BLaER1 (cell line): ENCODE measurements at regions not wholly inside any gene's neighbourhood (a gene's known extent, or its start where the extent isn't known, plus 50 kb on each side); places are given as distances from the start of the nearest gene placed in this dataset.

Experiments
- H3K27ac ChIP-seq: shearing (Covaris generic); formaldehyde crosslinking; 2 replicates; pipeline ENCODE4 v1.8.1; 2022
- H3K27me3 ChIP-seq: shearing (Covaris generic); formaldehyde crosslinking; 2 replicates; pipeline ENCODE4 v1.8.1; 2022
- H3K36me3 ChIP-seq: shearing (Covaris generic); formaldehyde crosslinking; 2 replicates; pipeline ENCODE4 v1.8.1; 2022
- H3K4me1 ChIP-seq: shearing (Covaris generic); formaldehyde crosslinking; 2 replicates; pipeline ENCODE4 v1.8.1; 2022
- H3K4me2 ChIP-seq: shearing (Covaris generic); formaldehyde crosslinking; 2 replicates; pipeline ENCODE4 v1.8.1; 2022
- H3K4me3 ChIP-seq: shearing (Covaris generic); formaldehyde crosslinking; 2 replicates; pipeline ENCODE4 v1.8.1; 2022
- H3K9ac ChIP-seq: shearing (Covaris generic); formaldehyde crosslinking; 2 replicates; pipeline ENCODE4 v1.8.1; 2022
- H3K9me3 ChIP-seq: shearing (Covaris generic); formaldehyde crosslinking; 2 replicates; pipeline ENCODE4 v1.8.1; 2022
- H4K20me1 ChIP-seq: shearing (Covaris generic); formaldehyde crosslinking; 2 replicates; pipeline ENCODE4 v1.8.1; 2022
- Cebpa-rat ChIP-seq: shearing (Covaris generic); IDR thresholded peaks from 2 replicates; pipeline ENCODE4 v1.8.1; 2022

DNA sequence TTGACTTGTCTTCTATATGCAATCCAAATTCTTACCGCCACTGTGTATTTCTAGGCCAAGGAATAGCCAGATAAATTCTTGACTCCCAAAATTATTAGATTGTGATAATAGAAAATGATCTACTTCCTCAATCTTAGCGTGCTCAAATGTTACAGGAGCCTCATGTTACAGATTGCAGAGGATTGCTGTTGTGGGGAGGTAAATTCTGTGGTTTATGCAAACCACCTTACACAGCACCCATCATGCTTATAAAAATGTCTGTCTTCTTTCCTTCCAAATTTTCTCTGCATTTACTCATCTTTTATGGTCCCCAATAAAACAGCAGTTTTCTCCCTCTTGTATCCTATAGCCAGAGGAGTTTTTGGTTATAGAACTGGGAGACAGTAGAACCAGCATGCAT lies 420.2 kb upstream of the ROBO1 start:
- TF ChIP-seq Cebpa-rat, result no peak
- H3K27ac ChIP-seq, result no peak overlapping the region
- no peak overlapping the region for H3K9ac ChIP-seq
- no peaks in the 10 kb centered on the region for H3K4me1 ChIP-seq
- H3K9me3 ChIP-seq, result no peaks in the 10 kb centered on the region
- H4K20me1 ChIP-seq, result no peaks in the 10 kb centered on the region
- no peak overlapping the region for H3K4me3 ChIP-seq
- no peaks in the 10 kb centered on the region for H3K27me3 ChIP-seq
- no peak overlapping the region for H3K4me2 ChIP-seq
- H3K36me3 ChIP-seq, result no peaks in the 10 kb centered on the region

DNA sequence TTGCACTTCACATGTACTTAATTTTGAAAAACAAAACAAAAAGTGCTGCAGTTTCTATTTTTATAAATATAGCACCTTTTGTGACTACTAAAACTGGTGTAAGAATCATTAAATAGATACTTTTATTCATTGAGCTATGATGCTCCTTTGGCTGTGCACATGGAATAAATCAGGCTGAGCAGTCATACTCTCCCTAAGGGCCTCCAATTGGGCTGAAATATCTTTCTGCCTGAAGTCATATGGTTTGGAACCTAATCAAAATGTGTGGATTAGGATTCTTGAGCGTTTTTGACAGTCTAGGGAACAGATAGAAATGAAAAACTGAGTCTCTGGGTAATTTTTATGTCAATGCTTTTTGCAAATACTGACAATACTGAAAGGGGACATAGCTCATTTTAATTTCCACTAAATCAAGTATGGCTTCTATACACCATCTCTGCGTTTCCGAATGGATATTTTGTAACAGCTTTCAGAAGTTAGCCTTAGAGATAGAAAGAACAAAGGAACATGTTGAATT lies 392.2 kb upstream of the ROBO1 start:
- H3K9ac ChIP-seq, result no peak overlapping the region
- no peaks in the 10 kb centered on the region for H3K36me3 ChIP-seq
- TF ChIP-seq Cebpa-rat, result no peak
- H3K9me3 ChIP-seq, result no peaks in the 10 kb centered on the region
- H3K4me2 ChIP-seq, result no peak overlapping the region
- no peaks in the 10 kb centered on the region for H4K20me1 ChIP-seq
- H3K27ac ChIP-seq, result no peak overlapping the region
- H3K4me1 ChIP-seq, result no peaks in the 10 kb centered on the region
- H3K27me3 ChIP-seq, result no peaks in the 10 kb centered on the region
- no peak overlapping the region for H3K4me3 ChIP-seq

DNA sequence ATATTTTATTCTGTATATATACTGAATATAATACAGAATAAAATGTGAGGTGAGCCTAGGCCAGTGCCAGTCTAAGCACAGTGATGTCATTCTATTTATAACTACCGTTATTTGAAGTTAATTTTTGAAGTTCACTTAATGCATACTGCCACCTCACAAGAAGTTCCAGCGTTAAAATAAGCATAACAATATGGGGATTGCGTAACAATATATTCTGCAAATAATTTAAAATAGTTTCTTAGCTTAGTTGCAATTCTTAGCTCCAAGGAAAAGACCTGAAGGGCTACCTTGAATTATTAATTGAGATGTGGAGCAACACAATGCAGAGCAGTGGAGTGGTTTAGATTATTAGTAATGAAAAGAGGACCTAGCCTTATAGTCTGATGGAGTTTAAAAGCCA lies 390.5 kb upstream of the ROBO1 start:
- H4K20me1 ChIP-seq, result no peaks in the 10 kb centered on the region
- H3K27ac ChIP-seq, result no peak overlapping the region
- no peak overlapping the region for H3K9ac ChIP-seq
- no peaks in the 10 kb centered on the region for H3K27me3 ChIP-seq
- H3K4me2 ChIP-seq, result no peak overlapping the region
- no peaks in the 10 kb centered on the region for H3K4me1 ChIP-seq
- TF ChIP-seq Cebpa-rat, result peak; percentile 65; the same call in 1 of the 2 replicates
- no peaks in the 10 kb centered on the region for H3K9me3 ChIP-seq
- no peaks in the 10 kb centered on the region for H3K36me3 ChIP-seq
- no peak overlapping the region for H3K4me3 ChIP-seq

DNA sequence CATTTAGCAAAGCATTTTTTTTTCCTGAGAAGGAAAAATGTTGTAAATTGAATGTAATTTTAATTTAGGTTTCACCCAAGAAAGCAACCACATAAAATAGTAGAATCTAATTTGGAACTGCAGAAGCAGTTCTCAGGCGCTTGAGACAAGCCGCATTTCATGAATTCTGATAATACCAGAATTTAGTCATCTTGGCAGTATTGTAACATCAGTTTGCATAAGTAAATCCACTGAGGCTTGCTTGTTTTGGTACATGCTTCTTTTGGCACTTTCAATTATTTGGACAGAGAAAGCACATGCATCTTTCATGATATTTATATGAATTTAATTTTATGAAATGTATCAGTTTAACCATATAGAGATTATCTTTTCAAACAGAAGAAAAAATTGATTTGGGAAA lies 389.7 kb upstream of the ROBO1 start:
- Histone ChIP-seq H3K9me3 (no peaks in the 10 kb centered on the region), H3K4me3 (no peak overlapping the region), H4K20me1 (no peaks in the 10 kb centered on the region), H3K36me3 (no peaks in the 10 kb centered on the region), H3K27me3 (no peaks in the 10 kb centered on the region), H3K9ac (no peak overlapping the region), H3K4me2 (no peak overlapping the region), H3K4me1 (no peaks in the 10 kb centered on the region), H3K27ac (no peak overlapping the region)
- TF ChIP-seq Cebpa-rat, result no peak

DNA sequence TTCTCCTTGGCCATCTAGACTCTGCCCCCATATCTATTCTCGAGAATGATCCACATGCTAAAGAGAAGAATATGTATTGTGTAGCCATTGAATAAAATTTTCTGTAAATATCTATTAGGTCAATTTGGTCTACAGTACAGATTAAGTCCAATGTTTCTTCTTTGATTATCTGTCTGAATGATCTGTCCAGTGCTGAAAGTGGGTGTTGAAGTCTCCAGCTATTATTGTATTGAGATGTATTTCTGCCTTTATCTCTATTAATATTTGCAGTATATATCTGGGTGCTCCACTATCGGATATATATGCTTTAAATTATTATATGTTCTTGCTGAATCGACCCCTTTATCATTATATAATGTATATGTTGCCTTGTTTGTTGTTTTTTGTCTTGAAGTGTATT lies 384.9 kb upstream of the ROBO1 start:
- no peaks in the 10 kb centered on the region for H4K20me1 ChIP-seq
- H3K36me3 ChIP-seq, result no peaks in the 10 kb centered on the region
- H3K4me2 ChIP-seq, result no peak overlapping the region
- H3K4me1 ChIP-seq, result no peaks in the 10 kb centered on the region
- TF ChIP-seq Cebpa-rat, result no peak
- no peak overlapping the region for H3K9ac ChIP-seq
- H3K9me3 ChIP-seq, result no peaks in the 10 kb centered on the region
- no peak overlapping the region for H3K27ac ChIP-seq
- no peak overlapping the region for H3K4me3 ChIP-seq
- H3K27me3 ChIP-seq, result no peaks in the 10 kb centered on the region

DNA sequence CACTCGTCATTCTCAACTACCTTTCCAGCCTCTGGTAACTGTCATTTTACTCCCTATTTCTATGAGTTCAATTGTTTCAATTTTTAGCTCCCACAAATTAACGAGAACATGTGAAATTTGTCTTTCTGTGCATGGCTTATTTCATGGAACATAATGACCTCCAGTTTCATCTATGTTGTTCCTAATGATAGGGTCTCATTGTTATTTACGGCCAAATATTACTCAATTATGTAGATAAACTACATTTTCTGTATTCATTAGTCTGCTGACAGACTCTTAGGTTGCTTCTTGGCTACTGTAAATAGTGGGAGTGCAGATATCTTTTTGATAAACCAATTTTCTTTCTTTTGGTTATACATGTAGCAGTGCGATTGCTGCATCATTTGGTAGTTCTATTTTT lies 374.9 kb upstream of the ROBO1 start:
- Histone ChIP-seq H3K9me3 (no peaks in the 10 kb centered on the region), H4K20me1 (no peaks in the 10 kb centered on the region), H3K4me1 (no peaks in the 10 kb centered on the region), H3K27me3 (no peaks in the 10 kb centered on the region), H3K4me3 (no peak overlapping the region), H3K4me2 (no peak overlapping the region), H3K36me3 (no peaks in the 10 kb centered on the region), H3K9ac (no peak overlapping the region), H3K27ac (no peak overlapping the region)
- TF ChIP-seq Cebpa-rat, result no peak

DNA sequence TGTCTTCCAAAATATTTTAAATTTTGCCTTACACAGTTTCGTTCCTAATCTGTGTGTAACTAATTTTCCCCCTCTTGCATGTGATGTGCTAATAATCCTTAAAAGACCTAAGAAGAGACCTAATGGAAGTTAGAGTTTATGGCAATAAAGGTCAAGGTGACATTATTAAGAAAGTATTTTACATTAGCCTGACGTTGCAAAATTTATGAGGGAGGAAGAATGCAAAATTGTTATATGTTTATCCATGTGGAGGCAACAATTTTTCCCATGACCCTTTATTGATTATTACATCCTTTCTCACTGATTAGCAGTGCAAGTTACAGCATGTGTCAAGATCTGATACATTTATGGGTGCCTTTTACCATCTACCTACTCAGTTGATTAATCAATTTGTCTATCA lies 373.8 kb upstream of the ROBO1 start:
- Histone ChIP-seq H3K36me3 (no peaks in the 10 kb centered on the region), H3K4me2 (no peak overlapping the region), H3K9me3 (no peaks in the 10 kb centered on the region), H3K27ac (no peak overlapping the region), H3K9ac (no peak overlapping the region), H4K20me1 (no peaks in the 10 kb centered on the region), H3K4me3 (no peak overlapping the region), H3K27me3 (no peaks in the 10 kb centered on the region), H3K4me1 (no peaks in the 10 kb centered on the region)
- no peak for TF ChIP-seq Cebpa-rat

DNA sequence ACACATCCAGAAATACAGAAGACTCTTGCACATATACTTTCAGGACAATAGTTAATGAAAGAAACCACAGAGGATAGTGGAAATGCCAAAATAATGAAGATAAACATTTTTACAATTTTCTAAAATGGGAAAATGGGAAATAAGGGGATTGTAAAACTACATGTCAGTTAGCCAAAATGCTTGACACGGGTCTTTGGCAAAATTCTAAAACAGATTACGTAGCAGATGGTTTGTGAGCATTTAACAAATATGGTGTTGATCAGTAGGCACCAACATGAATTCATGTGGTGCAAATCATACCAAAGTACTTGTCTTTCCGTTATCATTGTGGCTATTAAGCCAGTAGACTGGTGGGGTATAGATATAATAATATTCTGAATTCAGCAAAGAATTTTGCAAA lies 348.5 kb upstream of the ROBO1 start:
- TF ChIP-seq Cebpa-rat, result no peak
- H3K36me3 ChIP-seq, result no peaks in the 10 kb centered on the region

DNA sequence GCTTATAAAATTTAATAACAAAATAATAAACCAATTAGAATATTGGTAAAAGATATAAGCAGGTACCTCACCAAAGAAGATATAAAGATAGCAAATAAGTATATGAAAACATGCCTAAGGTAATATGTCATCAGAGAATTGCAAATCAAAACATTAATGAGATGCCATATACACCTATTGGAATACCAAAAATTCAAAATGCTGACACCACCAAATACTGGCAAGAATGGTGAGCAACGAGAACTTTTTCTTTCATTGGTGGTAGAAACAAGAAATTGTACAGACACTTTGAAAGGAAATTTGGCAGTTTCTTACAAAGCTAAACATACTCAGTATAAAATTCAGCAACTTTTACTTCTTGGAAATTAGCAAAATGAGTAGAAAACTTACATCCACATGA lies 346.9 kb upstream of the ROBO1 start:
- Histone ChIP-seq H3K9me3 (no peaks in the 10 kb centered on the region), H3K9ac (no peak overlapping the region), H3K4me3 (no peak overlapping the region), H4K20me1 (no peaks in the 10 kb centered on the region), H3K4me1 (no peaks in the 10 kb centered on the region), H3K4me2 (no peak overlapping the region), H3K27me3 (no peaks in the 10 kb centered on the region), H3K27ac (no peak overlapping the region), H3K36me3 (no peaks in the 10 kb centered on the region)
- no peak for TF ChIP-seq Cebpa-rat

More for the DNA sequence above, 348.5 kb upstream of the ROBO1 start:
- H3K4me3 ChIP-seq, result no peak overlapping the region
- no peak overlapping the region for H3K9ac ChIP-seq
- no peaks in the 10 kb centered on the region for H3K9me3 ChIP-seq
- no peaks in the 10 kb centered on the region for H4K20me1 ChIP-seq
- H3K4me1 ChIP-seq, result no peaks in the 10 kb centered on the region
- H3K4me2 ChIP-seq, result no peak overlapping the region
- no peaks in the 10 kb centered on the region for H3K27me3 ChIP-seq
- no peak overlapping the region for H3K27ac ChIP-seq

DNA sequence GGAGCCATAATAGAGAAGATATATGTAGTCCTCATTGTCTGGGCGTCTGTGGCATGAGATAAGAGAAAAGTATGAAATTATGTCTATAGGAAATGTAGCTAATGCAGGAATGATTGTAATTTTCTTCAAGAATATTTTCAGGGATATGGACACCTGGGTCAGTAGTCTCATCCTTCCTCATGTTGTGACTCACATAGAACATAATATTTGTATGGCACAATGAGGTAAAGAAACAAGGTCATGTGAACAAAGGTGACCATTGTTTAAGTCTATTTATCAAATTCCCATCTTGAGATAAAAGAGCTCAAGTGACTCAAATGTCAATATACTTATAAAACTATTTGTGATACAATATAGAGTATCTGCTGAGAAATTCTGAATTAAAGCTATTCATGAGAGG lies 345.5 kb upstream of the ROBO1 start:
- Histone ChIP-seq H3K4me1 (no peaks in the 10 kb centered on the region), H3K9me3 (no peaks in the 10 kb centered on the region), H3K9ac (no peak overlapping the region), H3K36me3 (no peaks in the 10 kb centered on the region), H3K4me3 (no peak overlapping the region), H3K27ac (no peak overlapping the region), H3K4me2 (no peak overlapping the region), H4K20me1 (no peaks in the 10 kb centered on the region), H3K27me3 (no peaks in the 10 kb centered on the region)
- no peak for TF ChIP-seq Cebpa-rat

DNA sequence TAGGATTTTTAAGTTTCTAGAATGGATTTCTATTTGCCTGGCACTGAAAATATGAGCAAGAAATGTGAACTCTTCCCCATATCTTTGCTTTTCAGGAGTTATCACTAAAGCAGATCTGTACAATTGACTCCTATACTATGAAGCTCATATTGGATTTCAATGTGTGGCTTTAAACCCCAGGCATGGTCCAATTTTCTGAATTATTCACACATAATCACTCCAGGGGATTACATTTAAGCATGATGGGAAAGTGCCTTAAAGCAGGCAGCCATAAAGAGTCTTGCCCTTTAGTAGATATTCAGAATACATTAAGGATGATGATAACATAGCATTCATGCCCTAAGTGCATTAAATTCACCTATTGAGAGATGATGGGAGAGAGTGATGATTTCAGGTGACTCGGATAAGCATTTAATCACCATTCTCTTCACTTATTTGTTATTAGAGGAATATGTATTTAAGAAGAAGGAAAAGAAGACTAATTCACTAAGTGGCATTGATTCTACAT lies 331.8 kb upstream of the ROBO1 start:
- H3K27ac ChIP-seq, result no peak overlapping the region
- no peak overlapping the region for H3K9ac ChIP-seq
- H3K4me3 ChIP-seq, result no peak overlapping the region
- no peaks in the 10 kb centered on the region for H3K27me3 ChIP-seq
- H4K20me1 ChIP-seq, result no peaks in the 10 kb centered on the region
- H3K9me3 ChIP-seq, result no peaks in the 10 kb centered on the region; the same call in 1 of the 2 replicates
- H3K4me1 ChIP-seq, result no peaks in the 10 kb centered on the region
- no peak overlapping the region for H3K4me2 ChIP-seq
- no peak for TF ChIP-seq Cebpa-rat
- H3K36me3 ChIP-seq, result no peaks in the 10 kb centered on the region
